ENCODE measurements at regions not wholly inside any gene's neighbourhood (a gene's known extent, or its start where the extent isn't known, plus 50 kb on each side); places are given as distances from the start of the nearest gene placed in this dataset.
"Not testable (repeated sequence)": the region's sequence is repeated elsewhere in the genome, so short reads cannot be mapped to it uniquely, and the experiment has no call there.

DNA sequence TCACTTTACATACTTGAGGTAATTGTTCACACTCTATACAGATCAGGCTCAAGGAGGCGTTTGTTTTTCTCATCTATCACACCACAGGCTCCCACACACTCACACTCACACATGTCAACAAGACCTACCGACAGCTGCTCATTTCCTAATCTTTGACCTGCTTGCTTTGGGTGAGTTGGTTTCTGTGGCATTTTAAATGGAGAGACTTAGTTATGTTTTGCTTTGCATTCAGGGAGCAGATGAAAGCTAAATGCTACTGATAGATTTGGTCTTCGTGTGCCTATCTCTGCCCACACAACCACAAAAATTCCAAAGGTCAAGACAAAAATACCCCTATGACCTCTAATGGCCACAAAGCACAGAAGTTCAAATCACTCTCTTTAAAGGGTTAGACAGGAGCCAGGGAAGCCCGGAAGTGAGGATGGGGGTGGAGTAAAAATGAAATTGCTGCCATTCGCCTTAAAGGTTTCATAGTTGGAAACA lies 203.5 kb upstream of the G2E3 start:
- TF ChIP-seq, protein P1, sequence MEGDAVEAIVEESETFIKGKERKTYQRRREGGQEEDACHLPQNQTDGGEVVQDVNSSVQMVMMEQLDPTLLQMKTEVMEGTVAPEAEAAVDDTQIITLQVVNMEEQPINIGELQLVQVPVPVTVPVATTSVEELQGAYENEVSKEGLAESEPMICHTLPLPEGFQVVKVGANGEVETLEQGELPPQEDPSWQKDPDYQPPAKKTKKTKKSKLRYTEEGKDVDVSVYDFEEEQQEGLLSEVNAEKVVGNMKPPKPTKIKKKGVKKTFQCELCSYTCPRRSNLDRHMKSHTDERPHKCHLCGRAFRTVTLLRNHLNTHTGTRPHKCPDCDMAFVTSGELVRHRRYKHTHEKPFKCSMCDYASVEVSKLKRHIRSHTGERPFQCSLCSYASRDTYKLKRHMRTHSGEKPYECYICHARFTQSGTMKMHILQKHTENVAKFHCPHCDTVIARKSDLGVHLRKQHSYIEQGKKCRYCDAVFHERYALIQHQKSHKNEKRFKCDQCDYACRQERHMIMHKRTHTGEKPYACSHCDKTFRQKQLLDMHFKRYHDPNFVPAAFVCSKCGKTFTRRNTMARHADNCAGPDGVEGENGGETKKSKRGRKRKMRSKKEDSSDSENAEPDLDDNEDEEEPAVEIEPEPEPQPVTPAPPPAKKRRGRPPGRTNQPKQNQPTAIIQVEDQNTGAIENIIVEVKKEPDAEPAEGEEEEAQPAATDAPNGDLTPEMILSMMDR (IDR thresholded peaks at IDR 0.05), result no peak
- CTCF ChIA-PET, result interaction anchor here (1.3 kb wide), 1 partner anchor 9 kb away, joined by 3 read pairs; no protein-coding TSS in a partner anchor
- intact Hi-C loops (cut with micrococcal nuclease), result no loop called here
- DNase-seq (peak; percentile 47), ATAC-seq (peak; percentile 81)
- H3K9me3 Mint-ChIP-seq, result peaks cover 2% of the 10 kb centered on the region
- H3K27me3 Mint-ChIP-seq, result peaks cover 5% of the 10 kb centered on the region
- no peak overlapping the region for H3K4me3 Mint-ChIP-seq
- no peaks in the 10 kb centered on the region for H3K36me3 Mint-ChIP-seq (ENCODE audit: low read depth)
- peaks cover 11% of the 10 kb centered on the region for H3K4me1 Mint-ChIP-seq (ENCODE audit: low read depth)
- peak overlapping the region; percentile 57 for H3K27ac Mint-ChIP-seq
- POLR2A ChIA-PET, result no interaction called here

DNA sequence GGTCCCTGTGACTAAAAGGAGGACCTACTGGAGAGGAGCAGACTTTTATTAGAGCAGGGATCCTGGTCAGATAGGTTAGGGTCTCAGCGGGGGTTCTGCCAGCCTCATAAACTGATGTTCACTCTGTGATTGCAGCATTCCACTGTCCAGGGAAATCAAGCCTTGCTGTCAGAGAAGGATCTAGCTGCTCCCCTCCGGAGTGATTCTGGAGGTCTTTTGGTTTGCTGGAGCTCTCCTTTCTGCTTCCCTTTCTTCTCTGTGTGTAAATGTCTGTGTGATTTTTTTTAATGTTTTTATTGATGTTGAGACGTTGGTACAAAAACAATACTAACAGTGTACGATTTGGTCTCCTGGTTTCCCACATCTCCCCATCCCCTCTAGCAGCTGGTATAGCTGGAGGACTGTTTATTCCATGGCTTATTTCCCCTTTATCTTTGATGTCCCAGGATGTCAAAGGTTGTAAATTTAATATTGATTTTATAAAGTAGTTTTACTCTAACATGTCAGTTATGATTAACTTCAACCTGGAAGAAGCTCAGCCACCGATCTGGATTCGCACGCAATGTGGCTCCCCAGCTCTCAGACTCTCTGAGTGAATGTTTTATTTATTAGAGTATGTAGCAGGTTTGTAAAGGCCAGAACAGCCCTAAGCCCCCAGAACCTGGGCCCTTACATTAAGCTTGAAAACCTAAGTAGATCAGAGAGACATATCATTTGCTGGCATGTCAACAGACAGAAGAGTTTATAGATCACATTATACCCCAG lies 202.3 kb upstream of the G2E3 start:
- Mint-ChIP-seq H3K36me3 (ENCODE audit: low read depth) (no peaks in the 10 kb centered on the region), H3K4me1 (ENCODE audit: low read depth) (peaks cover 11% of the 10 kb centered on the region), H3K9me3 (peaks cover 2% of the 10 kb centered on the region), H3K4me3 (no peak overlapping the region), H3K27me3 (peaks cover 3% of the 10 kb centered on the region), H3K27ac (no peak overlapping the region)
- ChIA-PET POLR2A (no interaction called here), CTCF (no interaction called here)
- no peak for ATAC-seq
- no peak for DNase-seq
- TF ChIP-seq, protein P1 (IDR thresholded peaks at IDR 0.05), result no peak
- intact Hi-C loops (cut with micrococcal nuclease), result no loop called here

DNA sequence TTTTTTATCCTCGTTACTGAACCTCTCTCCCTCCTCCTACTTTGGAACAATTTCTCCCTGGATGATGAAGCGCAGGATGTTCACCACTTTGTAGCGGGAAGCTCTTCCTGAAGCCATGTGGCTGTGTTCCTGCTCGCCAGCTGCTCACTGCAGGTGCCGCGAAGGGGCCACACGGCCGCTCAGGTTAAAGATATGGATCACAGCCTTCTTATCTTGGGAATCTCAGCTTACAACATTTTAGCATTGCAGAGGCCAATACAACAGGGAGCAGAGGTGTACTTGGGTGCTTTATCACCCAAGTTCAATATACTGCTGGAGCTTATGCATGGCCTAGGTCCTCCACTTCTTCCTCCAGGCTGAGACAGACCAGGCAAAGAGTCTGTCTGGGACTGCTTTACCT lies 201.2 kb upstream of the G2E3 start:
- peaks cover 2% of the 10 kb centered on the region for H3K9me3 Mint-ChIP-seq
- no peak for ATAC-seq
- H3K4me1 Mint-ChIP-seq (ENCODE audit: low read depth), result peaks cover 11% of the 10 kb centered on the region
- peaks cover 3% of the 10 kb centered on the region for H3K27me3 Mint-ChIP-seq
- intact Hi-C loops (cut with micrococcal nuclease), result no loop called here
- POLR2A ChIA-PET, result no interaction called here
- TF ChIP-seq, protein P1 (IDR thresholded peaks at IDR 0.05), result no peak
- H3K27ac Mint-ChIP-seq, result no peak overlapping the region
- CTCF ChIA-PET, result interaction anchor here (0.7 kb wide), 1 partner anchor 29 kb away, joined by 3 read pairs; no protein-coding TSS in a partner anchor
- no peak overlapping the region for H3K4me3 Mint-ChIP-seq
- DNase-seq, result no peak
- no peaks in the 10 kb centered on the region for H3K36me3 Mint-ChIP-seq (ENCODE audit: low read depth)

DNA sequence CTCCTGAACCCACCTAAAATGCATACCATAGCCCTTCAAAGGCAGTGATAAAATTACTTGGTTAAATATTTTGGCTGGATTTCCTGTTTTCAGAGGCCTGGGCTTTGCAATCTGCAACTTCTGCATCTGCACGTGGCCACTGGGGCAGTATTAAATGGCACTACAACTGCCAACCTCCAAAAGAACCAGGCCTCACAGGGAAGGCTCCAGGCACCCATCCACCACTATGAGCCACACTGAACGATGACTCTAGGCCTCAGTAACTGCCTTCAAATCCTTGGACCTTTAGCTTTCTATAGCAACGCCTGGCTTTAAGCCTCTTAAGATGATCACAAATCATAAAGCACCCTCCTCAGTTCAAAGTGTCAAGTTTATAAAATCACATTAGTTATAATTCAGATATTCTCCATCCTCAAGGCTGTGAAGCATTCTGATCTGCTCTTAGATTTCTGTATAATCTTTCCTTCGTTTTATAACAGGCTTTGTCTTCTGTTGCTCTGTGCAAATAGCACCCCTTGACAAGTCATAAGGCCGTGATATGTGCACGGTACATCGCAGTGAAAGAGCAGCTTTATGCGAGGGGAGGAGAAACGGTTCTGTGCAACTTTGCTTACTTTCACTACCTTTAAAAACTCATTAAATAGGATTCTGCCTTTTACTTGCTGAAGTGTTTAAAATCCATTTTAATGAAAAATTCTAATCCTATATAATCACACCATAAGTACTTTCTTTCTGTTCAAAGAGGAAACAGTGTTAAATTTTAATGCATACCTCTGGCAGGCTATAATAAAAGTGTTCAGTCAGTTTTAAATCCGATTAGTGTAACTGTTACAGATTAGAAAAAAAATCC lies 196.4 kb upstream of the G2E3 start:
- CTCF ChIA-PET, result no interaction called here
- no peak overlapping the region for H3K4me3 Mint-ChIP-seq
- TF ChIP-seq, protein P1 (IDR thresholded peaks at IDR 0.05), result no peak
- H3K4me1 Mint-ChIP-seq (ENCODE audit: low read depth), result no peaks in the 10 kb centered on the region
- intact Hi-C loops (cut with micrococcal nuclease), result no loop called here
- H3K27me3 Mint-ChIP-seq, result peaks cover 3% of the 10 kb centered on the region
- peaks cover 4% of the 10 kb centered on the region for H3K9me3 Mint-ChIP-seq
- H3K36me3 Mint-ChIP-seq (ENCODE audit: low read depth), result no peaks in the 10 kb centered on the region
- ATAC-seq (no peak), DNase-seq (no peak)
- H3K27ac Mint-ChIP-seq, result no peak overlapping the region
- POLR2A ChIA-PET, result no interaction called here

DNA sequence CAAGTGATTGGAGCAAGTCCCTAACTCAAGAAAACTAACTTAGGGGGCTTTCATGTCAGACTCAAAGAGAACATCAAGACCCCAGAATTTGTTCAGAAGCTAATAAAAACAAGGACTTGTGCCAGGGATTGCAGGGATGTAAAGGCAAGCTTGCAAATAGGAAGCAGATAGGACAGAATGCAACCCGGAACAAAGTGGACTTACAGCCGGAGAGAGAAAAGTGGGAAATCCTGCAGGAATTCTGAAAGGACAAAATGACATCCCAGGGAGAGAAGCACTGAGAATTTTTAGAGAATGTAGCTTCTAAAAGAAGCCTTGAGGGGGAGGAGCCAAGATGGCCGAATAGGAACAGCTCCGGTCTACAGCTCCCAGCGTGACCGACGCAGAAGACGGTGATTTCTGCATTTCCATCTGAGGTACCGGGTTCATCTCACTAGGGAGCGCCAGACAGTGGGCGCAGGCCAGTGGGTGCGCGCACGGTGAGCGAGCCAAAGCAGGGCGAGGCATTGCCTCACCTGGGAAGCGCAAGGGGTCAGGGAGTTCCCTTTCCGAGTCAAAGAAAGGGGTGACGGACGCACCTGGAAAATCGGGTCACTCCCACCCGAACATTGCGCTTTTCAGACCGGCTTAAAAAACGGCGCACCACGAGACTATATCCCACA lies 195.6 kb upstream of the G2E3 start:
- H3K27me3 Mint-ChIP-seq; H3K4me3 Mint-ChIP-seq; intact Hi-C loops (cut with micrococcal nuclease); ATAC-seq; POLR2A ChIA-PET; H3K36me3 Mint-ChIP-seq (ENCODE audit: low read depth); H3K4me1 Mint-ChIP-seq (ENCODE audit: low read depth); H3K27ac Mint-ChIP-seq; CTCF ChIA-PET; DNase-seq; H3K9me3 Mint-ChIP-seq: not testable (repeated sequence)

Data from activated CD8-positive, alpha-beta T cell treated with anti-CD3 and anti-CD28 coated beads for 36 hours (primary cell).